ENCODE measurements at regions not wholly inside any gene's neighbourhood (a gene's known extent, or its start where the extent isn't known, plus 50 kb on each side); places are given as distances from the start of the nearest gene placed in this dataset.

DNA sequence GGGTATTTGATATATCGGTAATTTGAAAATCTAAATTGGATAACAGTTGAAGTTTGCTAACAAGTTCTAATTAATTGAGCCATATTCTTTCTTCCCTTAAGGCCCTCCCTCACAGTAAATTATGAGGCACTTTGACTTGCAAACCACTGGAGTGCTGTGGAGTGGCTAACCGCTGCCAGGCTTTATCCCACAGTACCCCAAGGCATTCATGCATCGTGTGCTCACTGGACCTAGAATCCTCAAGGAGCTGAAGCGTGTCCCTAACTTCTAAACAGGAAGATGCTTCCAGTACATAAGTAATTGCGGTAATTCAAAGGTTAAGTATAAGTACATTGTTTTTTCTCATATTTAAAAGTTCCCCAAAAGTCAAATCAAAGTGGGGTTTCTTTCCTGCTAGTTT is 499.9 kb downstream of the TFAP2A start:
- Histone ChIP-seq H3K9ac (ENCODE audit: low read length) (no peak overlapping the region), H3K4me1 (ENCODE audit: insufficient read depth, low read length) (no peaks in the 10 kb centered on the region), H3K27me3 (ENCODE audit: control insufficient read depth in 1 of 2, insufficient read depth in 2 of 2, low read length in 2 of 2) (no peaks in the 10 kb centered on the region)

GRCh38 chr6:9901376-9901775 is 513.5 kb downstream of the TFAP2A start:
- Histone ChIP-seq H3K9ac (ENCODE audit: low read length) (no peak overlapping the region), H3K4me1 (ENCODE audit: insufficient read depth, low read length) (no peaks in the 10 kb centered on the region), H3K36me3 (ENCODE audit: insufficient read depth, low read length) (no peaks in the 10 kb centered on the region), H3K9me3 (ENCODE audit: low read length) (no peaks in the 10 kb centered on the region), H3K27ac (ENCODE audit: low read depth, low read length) (no peak overlapping the region), H3K27me3 (ENCODE audit: control insufficient read depth in 1 of 2, insufficient read depth in 2 of 2, low read length in 2 of 2) (no peaks in the 10 kb centered on the region), H3K4me3 (ENCODE audit: low read depth in 1 of 2, low read length in 2 of 2) (no peak overlapping the region)

More for the DNA sequence above, 499.9 kb downstream of the TFAP2A start:
- H3K36me3 ChIP-seq (ENCODE audit: insufficient read depth, low read length): no peaks in the 10 kb centered on the region
- no peaks in the 10 kb centered on the region for H3K9me3 ChIP-seq (ENCODE audit: low read length)
- H3K4me3 ChIP-seq (ENCODE audit: low read depth in 1 of 2, low read length in 2 of 2): no peak overlapping the region
- no peak overlapping the region for H3K27ac ChIP-seq (ENCODE audit: low read depth, low read length)

DNA sequence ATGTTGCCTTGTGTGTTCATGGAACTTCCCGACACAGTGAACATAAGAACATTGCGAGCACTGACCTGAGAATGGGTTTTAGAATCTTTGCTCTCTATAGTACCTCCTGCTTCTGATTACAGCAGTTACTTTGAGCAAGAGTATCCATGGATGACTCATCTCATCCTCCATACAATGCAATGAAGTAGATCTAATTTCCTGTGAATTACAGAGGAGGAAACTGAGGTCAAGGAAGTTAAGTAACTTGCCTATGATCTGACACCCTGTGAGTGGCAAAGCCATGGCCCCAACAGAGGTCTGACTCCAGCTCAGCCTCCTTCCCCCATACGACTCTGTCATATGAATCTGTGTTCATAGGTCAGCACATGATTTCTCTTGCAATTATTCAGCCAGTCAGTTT is 518.1 kb downstream of the TFAP2A start:
- H3K36me3 ChIP-seq (ENCODE audit: insufficient read depth, low read length): no peaks in the 10 kb centered on the region
- H3K9me3 ChIP-seq (ENCODE audit: low read length): no peaks in the 10 kb centered on the region
- H3K27me3 ChIP-seq (ENCODE audit: control insufficient read depth in 1 of 2, insufficient read depth in 2 of 2, low read length in 2 of 2): no peaks in the 10 kb centered on the region
- no peak overlapping the region for H3K9ac ChIP-seq (ENCODE audit: low read length)
- no peak overlapping the region for H3K27ac ChIP-seq (ENCODE audit: low read depth, low read length)
- no peaks in the 10 kb centered on the region for H3K4me1 ChIP-seq (ENCODE audit: insufficient read depth, low read length)
- no peak overlapping the region for H3K4me3 ChIP-seq (ENCODE audit: low read depth in 1 of 2, low read length in 2 of 2)

DNA sequence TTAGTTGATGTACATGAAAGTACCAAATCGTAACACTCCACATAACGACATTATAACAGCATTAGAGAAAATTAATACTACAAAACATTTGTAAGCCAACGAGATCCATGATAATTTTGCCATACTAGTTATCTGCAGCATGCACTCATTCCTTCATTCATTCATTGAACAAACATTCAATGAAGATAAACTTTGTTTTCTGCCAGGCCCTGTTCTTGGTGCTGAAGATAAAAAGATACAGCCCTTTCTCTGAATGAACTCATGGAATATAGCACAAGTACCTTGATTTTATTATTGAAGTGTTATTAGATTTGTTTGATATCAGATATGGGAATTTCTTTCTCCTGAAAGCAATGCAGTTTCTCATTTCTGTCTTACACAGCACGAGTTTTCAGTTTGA is 524.0 kb downstream of the TFAP2A start:
- H3K27me3 ChIP-seq (ENCODE audit: control insufficient read depth in 1 of 2, insufficient read depth in 2 of 2, low read length in 2 of 2): no peaks in the 10 kb centered on the region
- H3K36me3 ChIP-seq (ENCODE audit: insufficient read depth, low read length): no peaks in the 10 kb centered on the region
- H3K9me3 ChIP-seq (ENCODE audit: low read length): no peaks in the 10 kb centered on the region
- H3K4me1 ChIP-seq (ENCODE audit: insufficient read depth, low read length): no peaks in the 10 kb centered on the region
- H3K27ac ChIP-seq (ENCODE audit: low read depth, low read length): no peak overlapping the region
- no peak overlapping the region for H3K4me3 ChIP-seq (ENCODE audit: low read depth in 1 of 2, low read length in 2 of 2)
- H3K9ac ChIP-seq (ENCODE audit: low read length): no peak overlapping the region

DNA sequence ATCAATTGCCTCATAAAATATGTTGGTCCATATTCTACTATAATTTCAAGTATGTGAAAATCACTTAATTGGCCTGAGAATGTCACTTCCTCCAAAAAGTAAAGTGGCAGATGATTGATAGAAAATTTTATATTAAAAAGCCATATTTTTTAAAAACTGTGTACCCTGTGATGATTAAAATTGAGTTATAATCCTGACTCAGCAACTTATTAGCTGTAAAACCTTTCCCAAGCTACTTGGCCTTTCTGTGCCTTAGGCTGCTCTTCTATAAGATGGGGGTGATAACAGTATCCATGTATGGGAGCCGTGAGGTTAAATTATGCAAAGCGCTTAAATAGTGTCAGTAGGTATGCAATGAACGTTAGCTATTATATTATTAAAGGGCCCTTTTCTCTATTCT is 524.4 kb downstream of the TFAP2A start:
- Histone ChIP-seq H3K27me3 (ENCODE audit: control insufficient read depth in 1 of 2, insufficient read depth in 2 of 2, low read length in 2 of 2) (no peaks in the 10 kb centered on the region), H3K27ac (ENCODE audit: low read depth, low read length) (no peak overlapping the region), H3K4me1 (ENCODE audit: insufficient read depth, low read length) (no peaks in the 10 kb centered on the region), H3K4me3 (ENCODE audit: low read depth in 1 of 2, low read length in 2 of 2) (no peak overlapping the region), H3K9me3 (ENCODE audit: low read length) (no peaks in the 10 kb centered on the region), H3K9ac (ENCODE audit: low read length) (no peak overlapping the region), H3K36me3 (ENCODE audit: insufficient read depth, low read length) (no peaks in the 10 kb centered on the region)

- H3K4me3 ChIP-seq (ENCODE audit: low read depth in 1 of 2, low read length in 2 of 2): no peak overlapping the region
- H3K9ac ChIP-seq (ENCODE audit: low read length): no peak overlapping the region
- no peaks in the 10 kb centered on the region for H3K27me3 ChIP-seq (ENCODE audit: control insufficient read depth in 1 of 2, insufficient read depth in 2 of 2, low read length in 2 of 2)
- no peaks in the 10 kb centered on the region for H3K36me3 ChIP-seq (ENCODE audit: insufficient read depth, low read length)
- H3K4me1 ChIP-seq (ENCODE audit: insufficient read depth, low read length): no peaks in the 10 kb centered on the region
- no peaks in the 10 kb centered on the region for H3K9me3 ChIP-seq (ENCODE audit: low read length)
- H3K27ac ChIP-seq (ENCODE audit: low read depth, low read length): no peak overlapping the region
Observed at GRCh38 chr6:9878535-9878934, 536.3 kb downstream of the TFAP2A start.

DNA sequence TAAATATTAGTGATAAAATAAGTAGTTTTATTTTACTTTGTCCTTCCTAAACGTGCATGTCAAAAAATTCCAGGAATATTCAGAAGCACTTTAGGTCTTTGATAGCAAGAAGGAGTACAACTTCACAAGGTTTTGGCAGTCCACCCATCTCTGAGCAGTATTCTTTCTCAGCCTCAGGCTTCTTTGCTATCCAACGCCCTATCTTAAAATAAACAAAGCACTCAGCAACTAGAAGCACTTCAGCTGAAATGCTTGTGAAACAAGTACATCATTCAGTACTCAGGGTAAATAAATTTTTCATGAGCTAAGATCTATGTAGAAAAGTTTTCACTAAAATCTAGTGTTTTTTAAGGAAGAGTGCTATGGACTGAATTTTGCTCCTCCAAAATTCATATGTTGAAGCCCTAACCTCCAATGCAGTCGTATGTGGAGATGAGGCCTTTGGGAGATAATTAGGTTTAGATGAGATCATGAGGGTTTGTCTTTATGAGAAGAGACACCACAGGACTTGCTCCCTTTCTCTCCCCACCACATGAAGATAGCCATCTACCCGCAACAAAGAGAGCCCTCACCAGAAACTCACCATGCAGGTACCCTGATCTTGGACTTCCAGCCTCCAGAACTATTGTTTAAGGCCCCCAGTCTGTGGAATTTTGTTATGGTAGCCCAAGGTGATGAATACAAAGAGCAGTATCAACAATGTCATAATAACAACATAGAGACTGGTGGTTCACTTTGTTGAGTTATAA is 539.1 kb downstream of the TFAP2A start:
- no peak overlapping the region for H3K9ac ChIP-seq (ENCODE audit: low read length)
- H3K9me3 ChIP-seq (ENCODE audit: low read length): no peaks in the 10 kb centered on the region
- no peak overlapping the region for H3K4me3 ChIP-seq (ENCODE audit: low read depth in 1 of 2, low read length in 2 of 2)
- H3K27ac ChIP-seq (ENCODE audit: low read depth, low read length): no peak overlapping the region
- H3K27me3 ChIP-seq (ENCODE audit: control insufficient read depth in 1 of 2, insufficient read depth in 2 of 2, low read length in 2 of 2): no peaks in the 10 kb centered on the region
- no peaks in the 10 kb centered on the region for H3K36me3 ChIP-seq (ENCODE audit: insufficient read depth, low read length)
- H3K4me1 ChIP-seq (ENCODE audit: insufficient read depth, low read length): no peaks in the 10 kb centered on the region

DNA sequence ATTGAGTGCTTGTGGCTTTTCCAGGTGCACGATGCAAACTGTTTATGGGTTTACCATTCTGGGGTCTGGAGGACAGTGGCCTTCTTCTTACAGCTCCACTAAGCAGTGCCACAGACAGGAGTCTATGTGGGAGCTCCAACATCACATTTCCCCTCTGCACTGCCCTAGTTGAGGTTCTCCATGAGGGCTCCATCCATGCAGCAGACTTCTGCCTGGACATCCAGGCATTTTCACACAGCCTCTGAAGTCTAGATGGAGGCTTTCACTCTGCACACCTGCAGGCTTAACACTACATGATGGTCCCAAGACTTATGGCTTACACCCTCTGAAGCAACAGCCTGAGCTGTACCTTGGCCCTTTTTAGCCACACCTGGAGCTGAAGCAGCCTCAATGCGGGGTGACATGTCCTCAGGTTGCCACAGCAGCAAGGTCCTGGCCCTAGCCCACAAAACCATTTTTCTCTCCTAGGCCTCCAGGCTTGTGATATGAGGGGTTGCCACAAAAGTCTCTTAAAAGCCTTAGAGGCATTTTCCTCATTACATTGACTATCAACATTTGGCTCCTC is 552.2 kb downstream of the TFAP2A start:
- Histone ChIP-seq H3K27me3 (ENCODE audit: control insufficient read depth in 1 of 2, insufficient read depth in 2 of 2, low read length in 2 of 2) (no peaks in the 10 kb centered on the region), H3K4me3 (ENCODE audit: low read depth in 1 of 2, low read length in 2 of 2) (no peak overlapping the region), H3K4me1 (ENCODE audit: insufficient read depth, low read length) (no peaks in the 10 kb centered on the region), H3K9ac (ENCODE audit: low read length) (no peak overlapping the region), H3K36me3 (ENCODE audit: insufficient read depth, low read length) (no peaks in the 10 kb centered on the region), H3K9me3 (ENCODE audit: low read length) (no peaks in the 10 kb centered on the region), H3K27ac (ENCODE audit: low read depth, low read length) (no peak overlapping the region)

GRCh38 chr6:9851541-9852380 is 563.1 kb downstream of the TFAP2A start:
- no peaks in the 10 kb centered on the region for H3K4me1 ChIP-seq (ENCODE audit: insufficient read depth, low read length)
- no peaks in the 10 kb centered on the region for H3K9me3 ChIP-seq (ENCODE audit: low read length)
- no peak overlapping the region for H3K4me3 ChIP-seq (ENCODE audit: low read depth in 1 of 2, low read length in 2 of 2)
- no peaks in the 10 kb centered on the region for H3K27me3 ChIP-seq (ENCODE audit: control insufficient read depth in 1 of 2, insufficient read depth in 2 of 2, low read length in 2 of 2)
- no peak overlapping the region for H3K27ac ChIP-seq (ENCODE audit: low read depth, low read length)
- no peak overlapping the region for H3K9ac ChIP-seq (ENCODE audit: low read length)
- H3K36me3 ChIP-seq (ENCODE audit: insufficient read depth, low read length): no peaks in the 10 kb centered on the region

DNA sequence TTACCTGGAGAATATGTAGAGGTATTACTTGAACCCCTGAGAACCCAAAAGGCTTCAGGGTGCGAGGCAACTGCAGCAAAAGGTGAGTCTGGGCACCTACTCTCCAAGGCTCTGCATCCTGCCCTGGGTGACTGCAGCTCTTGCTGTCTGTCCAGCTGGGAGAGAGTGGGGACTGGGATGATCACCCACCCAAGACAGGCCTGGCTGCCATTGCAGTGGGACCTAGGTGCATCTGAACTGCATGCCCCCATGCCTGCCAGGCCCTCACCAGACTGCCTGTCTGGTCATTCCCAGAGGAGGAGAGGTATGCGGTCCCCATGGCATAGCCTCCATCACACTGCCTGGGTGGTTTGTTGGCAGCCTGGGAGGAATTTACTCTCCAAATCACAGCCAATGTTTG is 563.9 kb downstream of the TFAP2A start:
- H3K9me3 ChIP-seq (ENCODE audit: low read length): no peaks in the 10 kb centered on the region

GRCh38 chr6:9848094-9848493 is 566.8 kb downstream of the TFAP2A start:
- Histone ChIP-seq H3K9me3 (ENCODE audit: low read length) (no peaks in the 10 kb centered on the region), H3K27ac (ENCODE audit: low read depth, low read length) (no peak overlapping the region), H3K9ac (ENCODE audit: low read length) (no peak overlapping the region), H3K4me1 (ENCODE audit: insufficient read depth, low read length) (no peaks in the 10 kb centered on the region), H3K4me3 (ENCODE audit: low read depth in 1 of 2, low read length in 2 of 2) (no peak overlapping the region), H3K27me3 (ENCODE audit: control insufficient read depth in 1 of 2, insufficient read depth in 2 of 2, low read length in 2 of 2) (no peaks in the 10 kb centered on the region), H3K36me3 (ENCODE audit: insufficient read depth, low read length) (no peaks in the 10 kb centered on the region)

More for the DNA sequence above, 563.9 kb downstream of the TFAP2A start:
- Histone ChIP-seq H3K4me3 (ENCODE audit: low read depth in 1 of 2, low read length in 2 of 2) (no peak overlapping the region), H3K9ac (ENCODE audit: low read length) (no peak overlapping the region), H3K4me1 (ENCODE audit: insufficient read depth, low read length) (no peaks in the 10 kb centered on the region), H3K27ac (ENCODE audit: low read depth, low read length) (no peak overlapping the region), H3K27me3 (ENCODE audit: control insufficient read depth in 1 of 2, insufficient read depth in 2 of 2, low read length in 2 of 2) (no peaks in the 10 kb centered on the region), H3K36me3 (ENCODE audit: insufficient read depth, low read length) (no peaks in the 10 kb centered on the region)
